ENCODE measurements at regions not wholly inside any gene's neighbourhood (a gene's known extent, or its start where the extent isn't known, plus 50 kb on each side); places are given as distances from the start of the nearest gene placed in this dataset.

- Mint-ChIP-seq H3K9me3 (peaks cover 8% of the 10 kb centered on the region), H3K4me1 (peaks cover 10% of the 10 kb centered on the region), H3K4me3 (no peak overlapping the region), H3K27me3 (ENCODE audit: low read depth) (no peaks in the 10 kb centered on the region), H3K27ac (no peak overlapping the region), H3K36me3 (ENCODE audit: low read depth) (no peaks in the 10 kb centered on the region)
- TF ChIP-seq CTCF (IDR thresholded peaks at IDR 0.05; ENCODE audit: unreplicated experiment in 3 of 3): no peak
Observed at GRCh38 chr14:84751745-84752144, 778.2 kb upstream of the FLRT2 start.

DNA sequence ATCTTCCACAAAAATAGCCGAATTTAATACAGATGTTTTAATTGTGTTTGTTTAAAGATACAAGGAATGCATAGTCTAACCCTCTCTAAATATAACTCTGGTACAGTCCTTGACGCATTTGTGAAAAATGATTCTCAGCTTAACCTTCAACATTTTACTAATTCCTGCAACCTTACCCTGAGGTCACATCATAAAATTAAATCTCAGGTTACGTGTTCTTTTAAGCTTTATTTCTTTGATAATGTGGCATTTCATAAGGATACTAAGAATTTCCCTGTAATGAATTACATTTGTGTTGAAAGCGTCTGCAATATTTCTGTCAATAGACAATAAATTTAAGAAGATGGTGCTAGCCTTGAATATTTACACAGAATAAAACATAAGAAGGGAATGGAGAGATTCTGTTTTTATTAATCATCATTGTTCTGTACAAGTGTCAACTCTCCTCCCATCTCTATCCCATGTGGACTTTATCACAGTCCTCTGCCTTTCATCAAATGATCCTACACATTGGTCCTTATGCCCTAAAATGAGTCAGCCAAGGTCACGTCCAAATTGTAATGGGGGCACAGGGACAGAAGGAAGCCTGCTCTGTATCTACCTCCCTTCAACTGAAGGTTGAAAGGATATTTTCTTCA is 769.3 kb upstream of the FLRT2 start:
- no peak for TF ChIP-seq CTCF (IDR thresholded peaks at IDR 0.05; ENCODE audit: unreplicated experiment in 3 of 3)

DNA sequence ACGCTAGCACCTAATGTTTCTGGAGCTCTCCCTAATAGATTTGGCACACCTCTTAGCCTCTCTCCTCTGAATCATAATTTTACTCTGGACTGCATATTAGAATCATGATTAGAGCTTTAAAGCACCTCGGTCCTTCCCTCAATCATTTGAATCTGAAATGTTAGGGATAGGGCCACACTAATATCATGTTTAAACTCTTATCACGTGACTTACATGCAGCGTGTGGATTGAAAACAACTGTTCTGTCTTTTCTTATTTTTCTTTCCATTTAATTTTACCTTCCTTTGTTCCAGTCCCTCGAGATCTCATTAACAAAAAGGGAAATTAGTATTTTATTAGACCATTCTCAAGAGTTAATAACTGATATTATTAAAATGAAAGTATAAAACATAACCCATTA is 762.5 kb upstream of the FLRT2 start:
- no peak for TF ChIP-seq CTCF (IDR thresholded peaks at IDR 0.05; ENCODE audit: unreplicated experiment in 3 of 3)
- no peak overlapping the region for H3K27ac Mint-ChIP-seq
- peaks cover 4% of the 10 kb centered on the region for H3K36me3 Mint-ChIP-seq (ENCODE audit: low read depth)
- H3K27me3 Mint-ChIP-seq (ENCODE audit: low read depth): no peaks in the 10 kb centered on the region
- no peak overlapping the region for H3K4me3 Mint-ChIP-seq
- H3K9me3 Mint-ChIP-seq: peaks cover 37% of the 10 kb centered on the region
- H3K4me1 Mint-ChIP-seq: no peaks in the 10 kb centered on the region

More for the DNA sequence above, 769.3 kb upstream of the FLRT2 start:
- no peak overlapping the region for H3K4me3 Mint-ChIP-seq
- no peaks in the 10 kb centered on the region for H3K36me3 Mint-ChIP-seq (ENCODE audit: low read depth)
- peaks cover 20% of the 10 kb centered on the region for H3K9me3 Mint-ChIP-seq
- H3K27me3 Mint-ChIP-seq (ENCODE audit: low read depth): no peaks in the 10 kb centered on the region
- H3K4me1 Mint-ChIP-seq: peaks cover 3% of the 10 kb centered on the region
- no peak overlapping the region for H3K27ac Mint-ChIP-seq

DNA sequence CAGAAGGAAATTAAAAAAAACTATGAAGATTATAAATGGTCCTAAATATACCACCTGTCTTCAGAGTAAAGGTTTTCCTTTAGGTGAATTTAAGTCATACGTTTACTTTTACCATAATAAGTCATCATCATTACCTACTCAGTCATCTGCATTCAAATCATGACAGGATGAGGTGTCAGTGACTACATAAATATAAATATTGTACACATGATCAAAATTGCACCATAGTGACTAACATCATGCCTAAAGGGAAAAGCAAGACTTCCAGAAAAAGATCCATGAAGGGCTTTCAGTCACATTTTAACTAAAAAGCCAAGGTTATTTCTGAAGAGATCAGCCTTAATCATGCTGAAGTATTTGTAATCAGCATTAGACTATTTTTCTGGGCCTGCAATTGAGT is 759.9 kb upstream of the FLRT2 start:
- Mint-ChIP-seq H3K4me3 (no peak overlapping the region), H3K9me3 (peaks cover 25% of the 10 kb centered on the region), H3K27ac (no peak overlapping the region), H3K36me3 (ENCODE audit: low read depth) (peaks cover 4% of the 10 kb centered on the region), H3K4me1 (no peaks in the 10 kb centered on the region), H3K27me3 (ENCODE audit: low read depth) (no peaks in the 10 kb centered on the region)
- no peak for TF ChIP-seq CTCF (IDR thresholded peaks at IDR 0.05; ENCODE audit: unreplicated experiment in 3 of 3)

GRCh38 chr14:84777356-84777755 is 752.6 kb upstream of the FLRT2 start:
- Mint-ChIP-seq H3K4me1 (peaks cover 5% of the 10 kb centered on the region), H3K27ac (no peak overlapping the region), H3K4me3 (no peak overlapping the region), H3K9me3 (no peaks in the 10 kb centered on the region), H3K36me3 (ENCODE audit: low read depth) (no peaks in the 10 kb centered on the region), H3K27me3 (ENCODE audit: low read depth) (peaks cover 4% of the 10 kb centered on the region)
- no peak for TF ChIP-seq CTCF (IDR thresholded peaks at IDR 0.05; ENCODE audit: unreplicated experiment in 3 of 3)

- peaks cover 3% of the 10 kb centered on the region for H3K9me3 Mint-ChIP-seq
- no peak for TF ChIP-seq CTCF (IDR thresholded peaks at IDR 0.05; ENCODE audit: unreplicated experiment in 3 of 3)
Observed at GRCh38 chr14:84782902-84783301, 747.0 kb upstream of the FLRT2 start.

More at GRCh38 chr14:84782902-84783301, 747.0 kb upstream of the FLRT2 start:
- Mint-ChIP-seq H3K27me3 (ENCODE audit: low read depth) (peaks cover 7% of the 10 kb centered on the region), H3K27ac (no peak overlapping the region), H3K4me3 (no peak overlapping the region), H3K4me1 (peaks cover 5% of the 10 kb centered on the region), H3K36me3 (ENCODE audit: low read depth) (no peaks in the 10 kb centered on the region)
